ENCODE measurements at regions not wholly inside any gene's neighbourhood (a gene's known extent, or its start where the extent isn't known, plus 50 kb on each side); places are given as distances from the start of the nearest gene placed in this dataset.
"Not testable (repeated sequence)": the region's sequence is repeated elsewhere in the genome, so short reads cannot be mapped to it uniquely, and the experiment has no call there.

GRCh38 chr12:75790219-75790618, 241.4 kb downstream of the PHLDA1 start:
- no peak overlapping the region for H3K4me3 ChIP-seq
- no peaks in the 10 kb centered on the region for H3K36me3 ChIP-seq (ENCODE audit: low read depth)
- DNase-seq: no peak
- no peaks in the 10 kb centered on the region for H3K4me1 ChIP-seq (ENCODE audit: low read depth)
- TF ChIP-seq CTCF (IDR thresholded peaks at IDR 0.05): no peak
- H3K9me3 ChIP-seq: no peaks in the 10 kb centered on the region
- no peak for ATAC-seq
- intact Hi-C loops (cut with DNase I, micrococcal nuclease): no loop called here

GRCh38 chr12:75787146-75787545, 244.4 kb downstream of the PHLDA1 start:
- H3K4me3 ChIP-seq; intact Hi-C loops (cut with DNase I, micrococcal nuclease); H3K9me3 ChIP-seq; H3K36me3 ChIP-seq (ENCODE audit: low read depth); H3K4me1 ChIP-seq (ENCODE audit: low read depth); ATAC-seq; DNase-seq: not testable (repeated sequence)

- DNase-seq (no peak), ATAC-seq (no peak)
- no peaks in the 10 kb centered on the region for H3K9me3 ChIP-seq
- no peak overlapping the region for H3K4me3 ChIP-seq
- intact Hi-C loops (cut with DNase I, micrococcal nuclease): no loop called here
- no peak for TF ChIP-seq CTCF (IDR thresholded peaks at IDR 0.05)
- no peaks in the 10 kb centered on the region for H3K36me3 ChIP-seq (ENCODE audit: low read depth)
- H3K4me1 ChIP-seq (ENCODE audit: low read depth): no peaks in the 10 kb centered on the region
These were observed 245.5 kb downstream of the PHLDA1 start for GRCh38 chr12:75786070-75786469.

- Histone ChIP-seq H3K36me3 (ENCODE audit: low read depth) (no peaks in the 10 kb centered on the region), H3K4me1 (ENCODE audit: low read depth) (no peaks in the 10 kb centered on the region), H3K4me3 (no peak overlapping the region), H3K9me3 (no peaks in the 10 kb centered on the region)
- intact Hi-C loops (cut with DNase I, micrococcal nuclease): no loop called here
- no peak for TF ChIP-seq CTCF (IDR thresholded peaks at IDR 0.05)
- ATAC-seq: peak; percentile 78
- DNase-seq: peak in 1 of 3 donors; percentile 24
These were observed 247.0 kb downstream of the PHLDA1 start for GRCh38 chr12:75784591-75784990.

- ATAC-seq: no peak
- no peak for TF ChIP-seq CTCF (IDR thresholded peaks at IDR 0.05)
These were observed 248.3 kb downstream of the PHLDA1 start for GRCh38 chr12:75783093-75783877.

GRCh38 chr12:75782069-75782581, 249.5 kb downstream of the PHLDA1 start:
- Histone ChIP-seq H3K36me3 (ENCODE audit: low read depth) (no peaks in the 10 kb centered on the region), H3K4me1 (ENCODE audit: low read depth) (no peaks in the 10 kb centered on the region), H3K9me3 (no peaks in the 10 kb centered on the region), H3K4me3 (no peak overlapping the region)
- intact Hi-C loops (cut with DNase I, micrococcal nuclease): no loop called here
- no peak for TF ChIP-seq CTCF (IDR thresholded peaks at IDR 0.05)
- ATAC-seq (no peak), DNase-seq (no peak)

More at GRCh38 chr12:75783093-75783877, 248.3 kb downstream of the PHLDA1 start:
- no peaks in the 10 kb centered on the region for H3K36me3 ChIP-seq (ENCODE audit: low read depth)
- H3K4me3 ChIP-seq: no peak overlapping the region
- H3K9me3 ChIP-seq: no peaks in the 10 kb centered on the region
- no peaks in the 10 kb centered on the region for H3K4me1 ChIP-seq (ENCODE audit: low read depth)
- no peak for DNase-seq
- intact Hi-C loops (cut with DNase I, micrococcal nuclease): no loop called here

All from mucosa of descending colon (tissue), 3 donors.